K562 (cell line): ENCODE measurements at regions not wholly inside any gene's neighbourhood (a gene's known extent, or its start where the extent isn't known, plus 50 kb on each side); places are given as distances from the start of the nearest gene placed in this dataset.

Experiments
- ATAC-seq: fragments of 200-7000 bp; cut with Tn5 transposase; 3 replicates; pipeline ENCODE4 v1.9.1; 2020; ENCODE audit warnings: moderate library complexity
- BruUV-seq: library from RNA; stranded (reverse); fragments of 400-500 nt; replicated peaks from 2 replicates; lab custom pipeline; 2021; lab: Mats Ljungman, UMichigan
- CTCF ChIA-PET: fragments of 300-600 bp; formaldehyde crosslinking; extraction: SDS; loops from one replicate; lab custom pipeline; 2021; ENCODE audit warnings: low intra/inter-chr PET ratio; lab: Yijun Ruan, JAX
- POLR2A ChIA-PET: fragments of 300-600, 350-650 bp; sonication (Branson Sonifier 250); formaldehyde crosslinking; extraction: SDS; loops from one replicate; lab custom pipeline; 2021; ENCODE audit warnings: antibody characterized with exemption, inconsistent platforms; lab: Yijun Ruan, JAX
- DNase-seq, 4 experiments: peaks; one replicate each; pipeline versions ENCODE4 v3.0.0 to v3.0.0-alpha.2; 2011 to 2018; ENCODE audit warnings: low spot score in 3 of 4, mixed read lengths in 3 of 4; ENCODE audit errors: extremely low read depth in 1 of 4
- FAIRE-seq: peaks from 2 replicates; lab custom pipeline; 2011; peaks lifted over from hg19 to GRCh38; lab: Jason Lieb, UNC
- H2AFZ ChIP-seq: 2 replicates; pipeline ENCODE4 v1.6.0; 2011; ENCODE audit warnings: low read depth, low read length, control low read depth, inconsistent platforms
- H3K27ac ChIP-seq: fragments of 200-600 bp; 3 replicates; pipeline ENCODE4 v1.8.0; 2011; ENCODE audit warnings: low read depth, mild to moderate bottlenecking, control low read depth, inconsistent platforms, low read length, moderate library complexity, mixed read lengths; ENCODE audit errors: extremely low read depth
- H3K27me3 ChIP-seq, 2 experiments: fragments of 300-600 bp in 1 of 2; 2 replicates in 1 of 2; 3 replicates in 1 of 2; pipeline versions ENCODE4 v1.6.0 to v1.8.0; 2011; ENCODE audit warnings: inconsistent platforms in 2 of 2, low read length in 2 of 2, mild to moderate bottlenecking in 1 of 2, mixed read lengths in 1 of 2, moderate library complexity in 1 of 2; ENCODE audit not compliant: control insufficient read depth in 2 of 2, insufficient read depth in 2 of 2
- H3K36me3 ChIP-seq: fragments of 300-600 bp; 3 replicates; pipeline ENCODE4 v1.8.0; 2011; ENCODE audit warnings: mild to moderate bottlenecking, low read length, inconsistent platforms; ENCODE audit not compliant: control insufficient read depth, insufficient read depth
- H3K4me1 ChIP-seq, 2 experiments: fragments of 200-600 bp in 1 of 2; replicated peaks in 1 of 2; 2 replicates in 1 of 2; 3 replicates in 1 of 2; pipeline versions ENCODE4 v1.5.1 to v1.8.0; 2011; ENCODE audit warnings: inconsistent platforms in 2 of 2, low read length in 2 of 2, mild to moderate bottlenecking in 1 of 2, mixed read lengths in 1 of 2, moderate library complexity in 1 of 2; ENCODE audit not compliant: control insufficient read depth in 2 of 2, insufficient read depth in 2 of 2
- H3K4me2 ChIP-seq: 2 replicates; pipeline ENCODE4 v1.6.1; 2011; ENCODE audit warnings: low read length, control low read depth, inconsistent platforms, mixed read lengths; ENCODE audit not compliant: insufficient read depth
- H3K4me3 ChIP-seq: fragments of 200-600 bp; sonication (generic), shearing (Covaris generic); 2 replicates; pipeline ENCODE4 v1.5.1; 2016; ENCODE audit warnings: control low read depth, inconsistent platforms
- H3K79me2 ChIP-seq: fragments of 200-600 bp; 3 replicates; pipeline ENCODE4 v1.8.0; 2011; ENCODE audit warnings: low read length, inconsistent platforms; ENCODE audit not compliant: control insufficient read depth, insufficient read depth
- H3K9ac ChIP-seq, 2 experiments: 2 replicates each; pipeline versions ENCODE4 v1.6.0 to v1.6.1; 2011; ENCODE audit warnings: low read depth in 2 of 2, low read length in 2 of 2, control low read depth in 1 of 2, inconsistent platforms in 1 of 2, mild to moderate bottlenecking in 1 of 2, mixed read lengths in 1 of 2; ENCODE audit not compliant: insufficient read depth in 1 of 2
- H3K9me1 ChIP-seq: one replicate; pipeline ENCODE4 v1.6.0; 2011; ENCODE audit warnings: inconsistent platforms, mild to moderate bottlenecking, low read length, moderate library complexity; ENCODE audit not compliant: control insufficient read depth, insufficient read depth
- H3K9me3 ChIP-seq: replicated peaks from 2 replicates; pipeline ENCODE4 v1.5.1; 2011; ENCODE audit warnings: low read depth, low read length, inconsistent platforms; ENCODE audit not compliant: control insufficient read depth, insufficient read depth
- H4K20me1 ChIP-seq: replicated peaks from 2 replicates; pipeline ENCODE4 v1.6.1; 2011; ENCODE audit warnings: low read length, inconsistent platforms, mixed read lengths; ENCODE audit not compliant: control insufficient read depth, insufficient read depth
- DPF2 ChIP-seq: fragments of 450-650 bp; IDR thresholded peaks from 2 replicates; pipeline ENCODE4 v1.6.1; 2016
- RAD51 ChIP-seq: fragments of 450-650 bp; IDR thresholded peaks from 2 replicates; pipeline ENCODE4 v1.7.1; 2016; ENCODE audit warnings: low read depth, mild to moderate bottlenecking, borderline replicate concordance
- TCF7L2 ChIP-seq: fragments of 150-350 bp; IDR thresholded peaks from 2 replicates; pipeline ENCODE4 v1.6.1; 2016; ENCODE audit warnings: low read depth, mild to moderate bottlenecking, low read length, moderate library complexity
- ZNF445 ChIP-seq: fragments of 250-450 bp; sonication (Bioruptor Pico); IDR thresholded peaks from 2 replicates; pipeline ENCODE4 v1.4.0; 2020; ENCODE audit warnings: low read depth, mild to moderate bottlenecking, moderate library complexity
- ZNF707 ChIP-seq: fragments of 250-450 bp; sonication (Bioruptor Pico); conservative IDR thresholded peaks from 2 replicates; pipeline ENCODE4 v1.8.0; 2022; ENCODE audit warnings: inconsistent platforms, mild to moderate bottlenecking, moderate library complexity
- WGBS: fragments of 100-300 bp; shearing (Covaris generic); methylation state at CpG from one replicate; pipeline ENCODE4 v1.1.6; 2016; ENCODE audit warnings: low coverage, mixed read lengths; ENCODE audit not compliant: insufficient coverage; ENCODE audit errors: missing lambda C conversion rate; 5-methylcytosine and 5-hydroxymethylcytosine counted together
- in situ Hi-C: fragments of 300-500 bp; cut with MboI; formaldehyde crosslinking; loops from 4 replicates; pipeline ENCODE4 v1.15.0; 2018; ENCODE audit warnings: inconsistent platforms, mixed read lengths
- intact Hi-C: fragments of 100-400 bp; cut with micrococcal nuclease; formaldehyde crosslinking; loops from 2 replicates; pipeline ENCODE4 v1.14.2; 2022
- TF ChIP-seq, protein P1 (sequence below): fragments of 450-650 bp; formaldehyde crosslinking; IDR thresholded peaks from 2 replicates; pipeline ENCODE4 v1.4.0; 2020; ENCODE audit warnings: mild to moderate bottlenecking
- TF ChIP-seq, protein P2 (sequence below): fragments of 250-450 bp; sonication (Bioruptor Pico); IDR thresholded peaks from 2 replicates; pipeline ENCODE4 v1.8.0; 2022; ENCODE audit warnings: moderate library complexity, mild to moderate bottlenecking, inconsistent platforms
- TF ChIP-seq, protein P3 (sequence below): fragments of 250-450 bp; sonication (Bioruptor Pico); IDR thresholded peaks from 2 replicates; pipeline ENCODE4 v1.8.0; 2022; ENCODE audit warnings: inconsistent platforms
- TF ChIP-seq, protein P4 (sequence below): fragments of 450-650 bp; IDR thresholded peaks from 2 replicates; pipeline ENCODE4 v1.6.1; 2016; ENCODE audit warnings: borderline replicate concordance
- TF ChIP-seq, protein P5 (sequence below): conservative IDR thresholded peaks from 2 replicates; pipeline ENCODE4 v1.6.1; 2011; ENCODE audit warnings: low read depth, mild to moderate bottlenecking, low read length; ENCODE audit not compliant: control insufficient read depth
- TF ChIP-seq, protein P6 (sequence below): fragments of 250-450 bp; sonication (Bioruptor Pico); IDR thresholded peaks from 2 replicates; pipeline ENCODE4 v1.4.0; 2020; ENCODE audit warnings: mild to moderate bottlenecking, moderate library complexity, borderline replicate concordance

DNA sequence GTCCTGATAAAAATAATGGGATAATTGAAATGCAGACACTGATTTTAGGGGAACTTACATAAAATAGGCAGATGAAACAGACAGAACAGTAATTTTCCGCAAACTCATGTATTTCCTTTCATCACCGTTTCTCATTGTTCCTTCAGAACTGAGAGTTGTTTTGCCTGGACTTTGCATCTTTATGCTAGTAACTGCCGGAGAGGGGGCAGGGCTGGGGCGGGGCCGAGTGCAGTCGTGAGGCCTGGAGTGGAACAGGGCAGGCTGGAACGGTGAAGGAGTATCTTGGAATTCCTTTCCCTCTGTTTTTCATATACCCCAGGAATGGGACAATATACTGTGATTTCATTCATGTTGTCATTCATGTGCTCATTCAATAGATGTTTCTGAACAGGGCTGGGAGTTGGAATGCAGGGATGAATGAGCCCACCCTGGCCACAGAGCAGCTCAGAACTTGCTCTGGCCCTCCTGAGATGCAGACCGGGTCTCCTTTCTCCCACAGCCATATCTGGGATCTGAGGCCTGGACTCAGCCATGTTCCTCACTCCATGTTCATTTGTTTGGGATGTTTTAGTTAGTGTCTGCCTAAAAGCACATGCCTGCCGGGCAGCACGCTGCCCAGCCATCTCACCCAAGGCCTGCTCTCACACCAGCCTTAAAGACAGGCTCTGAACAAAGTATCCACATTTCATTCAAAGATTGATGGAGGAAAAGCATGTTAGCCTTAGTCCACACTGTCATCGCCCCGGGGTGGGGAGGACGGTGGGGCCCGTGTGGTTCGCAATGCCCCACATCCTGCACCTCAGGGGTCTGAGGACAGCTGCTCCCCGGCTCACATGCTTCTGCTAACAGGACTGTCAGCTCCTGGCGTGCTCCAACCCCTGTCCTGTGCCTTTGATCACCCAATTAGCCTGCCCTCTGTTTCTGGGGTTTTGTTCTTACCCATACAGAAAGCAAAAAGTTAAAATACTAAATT, 92.9 kb downstream of the SOX1 start:
- intact Hi-C loops = no loop called here
- WGBS = under 1% methylated on average over 13 of the region's 17 CpGs
- H3K9me1 ChIP-seq = no peaks in the 10 kb centered on the region
- no peak overlapping the region for H3K27ac ChIP-seq
- no peak overlapping the region for H3K4me2 ChIP-seq
- H4K20me1 ChIP-seq = no peaks in the 10 kb centered on the region
- DNase-seq (no peak), ATAC-seq (no peak), FAIRE-seq (no peak)
- H3K27me3 ChIP-seq = peaks cover 0 to 31% of the 10 kb centered on the region in 2 experiments; a peak in 2 of 5 replicates
- in situ Hi-C loops = no loop called here
- no peak overlapping the region for H2AFZ ChIP-seq
- CTCF ChIA-PET = no interaction called here
- H3K4me1 ChIP-seq = no peaks in the 10 kb centered on the region
- H3K9ac ChIP-seq = no peak overlapping the region
- BruUV-seq = no TSS peak
- H3K36me3 ChIP-seq = no peaks in the 10 kb centered on the region
- H3K4me3 ChIP-seq = no peak overlapping the region
- POLR2A ChIA-PET = interaction anchor here (1.2 kb wide), 1 partner anchor 25 kb away, joined by 3 read pairs; no protein-coding TSS in a partner anchor
- H3K9me3 ChIP-seq = no peaks in the 10 kb centered on the region
- no peaks in the 10 kb centered on the region for H3K79me2 ChIP-seq
- TF ChIP-seq DPF2 = no peak
- TF ChIP-seq, protein P1, sequence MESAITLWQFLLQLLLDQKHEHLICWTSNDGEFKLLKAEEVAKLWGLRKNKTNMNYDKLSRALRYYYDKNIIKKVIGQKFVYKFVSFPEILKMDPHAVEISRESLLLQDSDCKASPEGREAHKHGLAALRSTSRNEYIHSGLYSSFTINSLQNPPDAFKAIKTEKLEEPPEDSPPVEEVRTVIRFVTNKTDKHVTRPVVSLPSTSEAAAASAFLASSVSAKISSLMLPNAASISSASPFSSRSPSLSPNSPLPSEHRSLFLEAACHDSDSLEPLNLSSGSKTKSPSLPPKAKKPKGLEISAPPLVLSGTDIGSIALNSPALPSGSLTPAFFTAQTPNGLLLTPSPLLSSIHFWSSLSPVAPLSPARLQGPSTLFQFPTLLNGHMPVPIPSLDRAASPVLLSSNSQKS (CRISPR knock-in tag) = no peak
- TF ChIP-seq, protein P2, sequence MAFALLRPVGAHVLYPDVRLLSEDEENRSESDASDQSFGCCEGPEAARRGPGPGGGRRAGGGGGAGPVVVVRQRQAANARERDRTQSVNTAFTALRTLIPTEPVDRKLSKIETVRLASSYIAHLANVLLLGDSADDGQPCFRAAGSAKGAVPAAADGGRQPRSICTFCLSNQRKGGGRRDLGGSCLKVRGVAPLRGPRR (CRISPR knock-in tag) = no peak
- TF ChIP-seq RAD51 = no peak
- no peak for TF ChIP-seq ZNF445
- TF ChIP-seq, protein P3, sequence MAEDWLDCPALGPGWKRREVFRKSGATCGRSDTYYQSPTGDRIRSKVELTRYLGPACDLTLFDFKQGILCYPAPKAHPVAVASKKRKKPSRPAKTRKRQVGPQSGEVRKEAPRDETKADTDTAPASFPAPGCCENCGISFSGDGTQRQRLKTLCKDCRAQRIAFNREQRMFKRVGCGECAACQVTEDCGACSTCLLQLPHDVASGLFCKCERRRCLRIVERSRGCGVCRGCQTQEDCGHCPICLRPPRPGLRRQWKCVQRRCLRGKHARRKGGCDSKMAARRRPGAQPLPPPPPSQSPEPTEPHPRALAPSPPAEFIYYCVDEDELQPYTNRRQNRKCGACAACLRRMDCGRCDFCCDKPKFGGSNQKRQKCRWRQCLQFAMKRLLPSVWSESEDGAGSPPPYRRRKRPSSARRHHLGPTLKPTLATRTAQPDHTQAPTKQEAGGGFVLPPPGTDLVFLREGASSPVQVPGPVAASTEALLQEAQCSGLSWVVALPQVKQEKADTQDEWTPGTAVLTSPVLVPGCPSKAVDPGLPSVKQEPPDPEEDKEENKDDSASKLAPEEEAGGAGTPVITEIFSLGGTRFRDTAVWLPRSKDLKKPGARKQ (CRISPR knock-in tag) = no peak
- no peak for TF ChIP-seq TCF7L2
- TF ChIP-seq, protein P4, sequence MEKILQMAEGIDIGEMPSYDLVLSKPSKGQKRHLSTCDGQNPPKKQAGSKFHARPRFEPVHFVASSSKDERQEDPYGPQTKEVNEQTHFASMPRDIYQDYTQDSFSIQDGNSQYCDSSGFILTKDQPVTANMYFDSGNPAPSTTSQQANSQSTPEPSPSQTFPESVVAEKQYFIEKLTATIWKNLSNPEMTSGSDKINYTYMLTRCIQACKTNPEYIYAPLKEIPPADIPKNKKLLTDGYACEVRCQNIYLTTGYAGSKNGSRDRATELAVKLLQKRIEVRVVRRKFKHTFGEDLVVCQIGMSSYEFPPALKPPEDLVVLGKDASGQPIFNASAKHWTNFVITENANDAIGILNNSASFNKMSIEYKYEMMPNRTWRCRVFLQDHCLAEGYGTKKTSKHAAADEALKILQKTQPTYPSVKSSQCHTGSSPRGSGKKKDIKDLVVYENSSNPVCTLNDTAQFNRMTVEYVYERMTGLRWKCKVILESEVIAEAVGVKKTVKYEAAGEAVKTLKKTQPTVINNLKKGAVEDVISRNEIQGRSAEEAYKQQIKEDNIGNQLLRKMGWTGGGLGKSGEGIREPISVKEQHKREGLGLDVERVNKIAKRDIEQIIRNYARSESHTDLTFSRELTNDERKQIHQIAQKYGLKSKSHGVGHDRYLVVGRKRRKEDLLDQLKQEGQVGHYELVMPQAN = no peak
- TF ChIP-seq, protein P5, sequence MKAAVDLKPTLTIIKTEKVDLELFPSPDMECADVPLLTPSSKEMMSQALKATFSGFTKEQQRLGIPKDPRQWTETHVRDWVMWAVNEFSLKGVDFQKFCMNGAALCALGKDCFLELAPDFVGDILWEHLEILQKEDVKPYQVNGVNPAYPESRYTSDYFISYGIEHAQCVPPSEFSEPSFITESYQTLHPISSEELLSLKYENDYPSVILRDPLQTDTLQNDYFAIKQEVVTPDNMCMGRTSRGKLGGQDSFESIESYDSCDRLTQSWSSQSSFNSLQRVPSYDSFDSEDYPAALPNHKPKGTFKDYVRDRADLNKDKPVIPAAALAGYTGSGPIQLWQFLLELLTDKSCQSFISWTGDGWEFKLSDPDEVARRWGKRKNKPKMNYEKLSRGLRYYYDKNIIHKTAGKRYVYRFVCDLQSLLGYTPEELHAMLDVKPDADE = no peak
- TF ChIP-seq, protein P6, sequence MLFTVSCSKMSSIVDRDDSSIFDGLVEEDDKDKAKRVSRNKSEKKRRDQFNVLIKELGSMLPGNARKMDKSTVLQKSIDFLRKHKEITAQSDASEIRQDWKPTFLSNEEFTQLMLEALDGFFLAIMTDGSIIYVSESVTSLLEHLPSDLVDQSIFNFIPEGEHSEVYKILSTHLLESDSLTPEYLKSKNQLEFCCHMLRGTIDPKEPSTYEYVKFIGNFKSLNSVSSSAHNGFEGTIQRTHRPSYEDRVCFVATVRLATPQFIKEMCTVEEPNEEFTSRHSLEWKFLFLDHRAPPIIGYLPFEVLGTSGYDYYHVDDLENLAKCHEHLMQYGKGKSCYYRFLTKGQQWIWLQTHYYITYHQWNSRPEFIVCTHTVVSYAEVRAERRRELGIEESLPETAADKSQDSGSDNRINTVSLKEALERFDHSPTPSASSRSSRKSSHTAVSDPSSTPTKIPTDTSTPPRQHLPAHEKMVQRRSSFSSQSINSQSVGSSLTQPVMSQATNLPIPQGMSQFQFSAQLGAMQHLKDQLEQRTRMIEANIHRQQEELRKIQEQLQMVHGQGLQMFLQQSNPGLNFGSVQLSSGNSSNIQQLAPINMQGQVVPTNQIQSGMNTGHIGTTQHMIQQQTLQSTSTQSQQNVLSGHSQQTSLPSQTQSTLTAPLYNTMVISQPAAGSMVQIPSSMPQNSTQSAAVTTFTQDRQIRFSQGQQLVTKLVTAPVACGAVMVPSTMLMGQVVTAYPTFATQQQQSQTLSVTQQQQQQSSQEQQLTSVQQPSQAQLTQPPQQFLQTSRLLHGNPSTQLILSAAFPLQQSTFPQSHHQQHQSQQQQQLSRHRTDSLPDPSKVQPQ (CRISPR knock-in tag) = no peak
- TF ChIP-seq ZNF707 (CRISPR knock-in tag) = no peak
